ENCODE measurements at regions not wholly inside any gene's neighbourhood (a gene's known extent, or its start where the extent isn't known, plus 50 kb on each side); places are given as distances from the start of the nearest gene placed in this dataset.

- no peak for TF ChIP-seq EZH2 (IDR thresholded peaks at IDR 0.05; ENCODE audit: low read length, unreplicated experiment)
- TF ChIP-seq CTCF (conservative IDR thresholded peaks at IDR 0.05; ENCODE audit: low read depth, low read length), result no peak
- TF ChIP-seq EZH2phosphoT487 (IDR thresholded peaks at IDR 0.05; ENCODE audit: borderline replicate concordance, low read length), result no peak
Measured at GRCh38 chr7:112882511-112882910, 92.3 kb upstream of the TMEM168 start.
